ENCODE measurements at regions not wholly inside any gene's neighbourhood (a gene's known extent, or its start where the extent isn't known, plus 50 kb on each side); places are given as distances from the start of the nearest gene placed in this dataset.

GRCh38 chr2:153626676-153627075 lies 148.1 kb upstream of the RPRM start:
- TF ChIP-seq POLR2AphosphoS5 (IDR thresholded peaks at IDR 0.05; ENCODE audit: borderline replicate concordance, low read depth, low read length) (no peak), FOXP2 (optimal IDR thresholded peaks at IDR 0.05; ENCODE audit: control extremely low read depth, extremely low read length, insufficient read depth) (no peak)

All from SK-N-MC (cell line).